ENCODE measurements at regions not wholly inside any gene's neighbourhood (a gene's known extent, or its start where the extent isn't known, plus 50 kb on each side); places are given as distances from the start of the nearest gene placed in this dataset.

GRCh38 chr20:57902473-57902872 is 192.7 kb upstream of the PMEPA1 start:
- no peak for TF ChIP-seq SRF (IDR thresholded peaks at IDR 0.05; ENCODE audit: low read depth in 2 of 2, low read length in 2 of 2)
- no peak for TF ChIP-seq USF1 (IDR thresholded peaks at IDR 0.05; ENCODE audit: borderline replicate concordance, extremely low read length, insufficient read depth, low read depth, low read length)
- TF ChIP-seq GABPA (IDR thresholded peaks at IDR 0.05; ENCODE audit: low read depth) = no peak
- TF ChIP-seq CTCF (IDR thresholded peaks at IDR 0.05 in 2 of 3, conservative IDR thresholded peaks at IDR 0.05 in 1 of 3; ENCODE audit: control insufficient read depth in 2 of 3, extremely low read depth in 1 of 3, insufficient read depth in 1 of 3, low read depth in 3 of 3, low read length in 3 of 3) = no peak
- no peak for TF ChIP-seq BCL3 (IDR thresholded peaks at IDR 0.05; ENCODE audit: borderline replicate concordance, insufficient read depth, low read depth, low read length, poor library complexity, severe bottlenecking)

Measured in GM12878 (cell line).